WTC11 (cell line): ENCODE measurements at regions not wholly inside any gene's neighbourhood (a gene's known extent, or its start where the extent isn't known, plus 50 kb on each side); places are given as distances from the start of the nearest gene placed in this dataset.

Experiments
- ATAC-seq: fragments of 200-7000 bp; cut with Tn5 transposase; 2 replicates; pipeline ENCODE4 v1.10.0; 2021; ENCODE audit warnings: mild to moderate bottlenecking, moderate library complexity
- CTCF ChIA-PET: fragments of 300-600 bp; sonication (Branson Sonifier 250); formaldehyde crosslinking; loops from one replicate; lab custom pipeline; 2021; ENCODE audit warnings: antibody characterized with exemption; lab: Charles Lee
- POLR2A ChIA-PET: fragments of 350-600 bp; sonication (Branson Sonifier 250); formaldehyde crosslinking; loops from one replicate; lab custom pipeline; 2021; ENCODE audit warnings: antibody characterized with exemption; lab: Charles Lee
- DNase-seq: peaks from one replicate; pipeline ENCODE4 v3.0.0; 2021; ENCODE audit warnings: low spot score
- H3K27ac Mint-ChIP-seq: 2 replicates; pipeline ENCODE4 v1.8.0; 2021; ENCODE audit warnings: mixed read lengths
- H3K27me3 Mint-ChIP-seq: 2 replicates; pipeline ENCODE4 v1.8.0; 2021; ENCODE audit warnings: low read depth, mild to moderate bottlenecking, moderate library complexity, mixed read lengths
- H3K36me3 Mint-ChIP-seq: 2 replicates; pipeline ENCODE4 v1.8.0; 2021; ENCODE audit warnings: mixed read lengths
- H3K4me1 Mint-ChIP-seq: 2 replicates; pipeline ENCODE4 v1.8.0; 2022; ENCODE audit warnings: mixed read lengths
- H3K4me3 Mint-ChIP-seq: 2 replicates; pipeline ENCODE4 v1.8.0; 2021; ENCODE audit warnings: mild to moderate bottlenecking, moderate library complexity, mixed read lengths
- H3K9me3 Mint-ChIP-seq: 2 replicates; pipeline ENCODE4 v1.8.0; 2021; ENCODE audit warnings: mixed read lengths
- ATF1 ChIP-seq: sonication (generic); formaldehyde crosslinking; IDR thresholded peaks from 2 replicates; pipeline ENCODE4 v1.8.1; 2023; ENCODE audit warnings: mild to moderate bottlenecking, moderate library complexity, missing genetic modification reagents
- ELF4 ChIP-seq: sonication (generic); formaldehyde crosslinking; IDR thresholded peaks from 2 replicates; pipeline ENCODE4 v1.8.1; 2022; ENCODE audit warnings: low read depth, mild to moderate bottlenecking, moderate library complexity, missing genetic modification reagents
- ESRRA ChIP-seq: sonication (generic); formaldehyde crosslinking; IDR thresholded peaks from 2 replicates; pipeline ENCODE4 v1.8.1; 2022; ENCODE audit warnings: mild to moderate bottlenecking, missing genetic modification reagents, borderline replicate concordance
- FOXJ3 ChIP-seq: sonication (generic); formaldehyde crosslinking; IDR thresholded peaks from 2 replicates; pipeline ENCODE4 v1.9.0; 2021; ENCODE audit warnings: missing genetic modification reagents, mild to moderate bottlenecking, borderline replicate concordance
- JUN ChIP-seq: sonication (generic); formaldehyde crosslinking; IDR thresholded peaks from 2 replicates; pipeline ENCODE4 v1.8.0; 2023; ENCODE audit warnings: mild to moderate bottlenecking, missing genetic modification reagents
- RELA ChIP-seq: sonication (generic); formaldehyde crosslinking; IDR thresholded peaks from 2 replicates; pipeline ENCODE4 v1.8.1; 2022; ENCODE audit warnings: missing genetic modification reagents, mild to moderate bottlenecking, borderline replicate concordance
- ZNF121 ChIP-seq: sonication (generic); formaldehyde crosslinking; IDR thresholded peaks from 2 replicates; pipeline ENCODE4 v1.8.0; 2023; ENCODE audit warnings: missing genetic modification reagents
- ZNF138 ChIP-seq: sonication (generic); formaldehyde crosslinking; conservative IDR thresholded peaks from 2 replicates; pipeline ENCODE4 v1.8.1; 2022; ENCODE audit warnings: mild to moderate bottlenecking, moderate library complexity, missing genetic modification reagents
- ZNF263 ChIP-seq: sonication (generic); formaldehyde crosslinking; IDR thresholded peaks from 2 replicates; pipeline ENCODE4 v1.8.1; 2022; ENCODE audit warnings: low read depth, mild to moderate bottlenecking, moderate library complexity, missing genetic modification reagents
- ZNF671 ChIP-seq: fragments of 250-450 bp; sonication (Bioruptor Pico); IDR thresholded peaks from 2 replicates; pipeline ENCODE4 v1.8.0; 2021; ENCODE audit warnings: mild to moderate bottlenecking
- TF ChIP-seq, protein P1 (sequence below): fragments of 250-450 bp; sonication (Bioruptor Pico); IDR thresholded peaks from 2 replicates; pipeline ENCODE4 v1.9.0; 2021; ENCODE audit warnings: mild to moderate bottlenecking
- TF ChIP-seq, protein P2 (sequence below): sonication (generic); formaldehyde crosslinking; IDR thresholded peaks from 2 replicates; pipeline ENCODE4 v1.8.1; 2022; ENCODE audit warnings: low read depth, missing genetic modification reagents, borderline replicate concordance
- TF ChIP-seq, protein P3 (sequence below): sonication (generic); formaldehyde crosslinking; IDR thresholded peaks from 2 replicates; pipeline ENCODE4 v1.8.0; 2022; ENCODE audit warnings: mild to moderate bottlenecking, missing genetic modification reagents
- TF ChIP-seq, protein P4 (sequence below): sonication (generic); formaldehyde crosslinking; IDR thresholded peaks from 2 replicates; pipeline ENCODE4 v1.8.1; 2022; ENCODE audit warnings: mild to moderate bottlenecking, moderate library complexity, missing genetic modification reagents

DNA sequence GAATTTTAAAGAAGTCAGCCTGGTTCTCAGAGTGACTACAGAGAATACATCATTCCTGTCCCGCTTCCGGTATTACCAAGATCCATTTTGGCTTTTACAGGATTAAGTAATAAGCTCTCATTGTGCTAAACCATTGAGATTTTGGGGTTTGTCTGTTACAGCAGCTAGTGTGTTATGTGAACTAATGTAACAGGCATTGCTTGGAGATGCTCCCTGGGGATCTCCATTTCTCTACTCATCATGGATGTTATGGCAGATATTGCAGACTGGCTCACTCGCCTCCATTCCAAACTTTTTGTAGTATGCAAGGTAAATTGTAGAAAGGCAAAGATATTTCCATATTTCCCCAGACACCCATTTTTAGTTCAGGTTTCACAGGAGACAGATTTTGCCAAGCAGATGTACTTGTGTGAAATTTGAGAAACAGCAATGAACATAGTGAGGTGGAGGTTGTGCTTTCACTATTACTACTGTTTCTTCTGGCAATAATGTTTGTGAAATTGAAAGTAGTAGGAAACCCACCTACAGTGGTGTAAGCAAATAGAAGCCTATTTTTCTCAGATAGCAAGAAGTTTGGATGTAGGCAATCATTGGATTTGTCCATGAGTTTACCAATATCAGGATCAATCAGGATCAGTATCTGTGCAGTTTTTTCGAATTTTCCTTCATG, 177.1 kb upstream of the GALNT15 start:
- H3K27me3 Mint-ChIP-seq: no peaks in the 10 kb centered on the region; the same call in 1 of the 2 replicates
- H3K36me3 Mint-ChIP-seq: no peaks in the 10 kb centered on the region
- TF ChIP-seq JUN (CRISPR knock-in tag) (no peak), FOXJ3 (CRISPR knock-in tag) (no peak)
- no peak for DNase-seq
- no peaks in the 10 kb centered on the region for H3K4me1 Mint-ChIP-seq
- H3K4me3 Mint-ChIP-seq: no peak overlapping the region
- H3K9me3 Mint-ChIP-seq: peaks cover 20% of the 10 kb centered on the region
- no peak for ATAC-seq
- POLR2A ChIA-PET: no interaction called here
- CTCF ChIA-PET: no interaction called here
- H3K27ac Mint-ChIP-seq: no peak overlapping the region

DNA sequence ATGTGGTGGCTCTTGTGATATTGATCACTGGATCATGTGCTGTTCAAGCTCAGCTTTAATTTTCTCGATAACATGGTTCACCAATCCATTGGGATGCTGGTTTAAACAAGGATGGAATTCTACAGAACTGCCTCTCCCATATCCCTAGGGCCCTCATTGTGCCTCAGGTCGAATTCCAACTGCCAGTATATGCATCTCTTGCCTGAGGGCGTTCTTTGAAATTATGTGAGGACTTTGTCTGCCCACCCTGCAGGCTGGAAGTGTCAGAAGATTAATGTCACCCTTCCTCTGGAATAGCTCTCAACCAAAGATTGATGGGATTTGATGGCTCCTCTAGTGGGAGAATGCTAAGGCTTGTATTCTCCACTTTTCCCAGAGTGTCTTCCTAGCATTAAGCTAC, 175.6 kb upstream of the GALNT15 start:
- Mint-ChIP-seq H3K27ac (no peak overlapping the region), H3K36me3 (no peaks in the 10 kb centered on the region), H3K4me3 (no peak overlapping the region), H3K27me3 (no peaks in the 10 kb centered on the region; the same call in 1 of the 2 replicates), H3K9me3 (peaks cover 26% of the 10 kb centered on the region), H3K4me1 (no peaks in the 10 kb centered on the region)
- ChIA-PET POLR2A (no interaction called here), CTCF (interaction anchor here (0.5 kb wide), 1 partner anchor 21 kb away, joined by 3 read pairs; no protein-coding TSS in a partner anchor)
- TF ChIP-seq ESRRA (CRISPR knock-in tag): no peak
- TF ChIP-seq ZNF138: no peak
- no peak for TF ChIP-seq RELA (CRISPR knock-in tag)
- ATAC-seq (no peak), DNase-seq (no peak)

DNA sequence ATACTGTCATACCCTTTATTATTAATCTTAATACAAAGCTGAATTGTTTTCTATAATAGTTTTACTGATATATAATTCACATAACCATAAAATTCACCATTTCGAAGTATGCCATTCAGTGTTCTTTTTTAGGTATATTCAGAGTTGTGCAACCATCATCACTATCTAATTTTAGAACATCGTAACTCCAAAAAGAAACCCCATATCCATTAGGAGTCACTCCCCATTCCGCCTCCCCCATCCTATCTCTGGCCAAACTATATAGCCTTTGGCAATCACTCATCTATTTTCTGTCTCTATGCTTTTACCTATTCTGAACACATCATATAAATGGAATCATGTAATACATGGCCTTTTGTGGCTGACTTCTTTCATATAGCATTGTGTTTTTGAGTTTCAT, 169.7 kb upstream of the GALNT15 start:
- H3K4me1 Mint-ChIP-seq: no peaks in the 10 kb centered on the region
- TF ChIP-seq ELF4 (no peak), ZNF121 (CRISPR knock-in tag) (no peak), ATF1 (CRISPR knock-in tag) (no peak), ZNF671 (CRISPR knock-in tag) (no peak), ZNF263 (CRISPR knock-in tag) (no peak)
- TF ChIP-seq, protein P1, sequence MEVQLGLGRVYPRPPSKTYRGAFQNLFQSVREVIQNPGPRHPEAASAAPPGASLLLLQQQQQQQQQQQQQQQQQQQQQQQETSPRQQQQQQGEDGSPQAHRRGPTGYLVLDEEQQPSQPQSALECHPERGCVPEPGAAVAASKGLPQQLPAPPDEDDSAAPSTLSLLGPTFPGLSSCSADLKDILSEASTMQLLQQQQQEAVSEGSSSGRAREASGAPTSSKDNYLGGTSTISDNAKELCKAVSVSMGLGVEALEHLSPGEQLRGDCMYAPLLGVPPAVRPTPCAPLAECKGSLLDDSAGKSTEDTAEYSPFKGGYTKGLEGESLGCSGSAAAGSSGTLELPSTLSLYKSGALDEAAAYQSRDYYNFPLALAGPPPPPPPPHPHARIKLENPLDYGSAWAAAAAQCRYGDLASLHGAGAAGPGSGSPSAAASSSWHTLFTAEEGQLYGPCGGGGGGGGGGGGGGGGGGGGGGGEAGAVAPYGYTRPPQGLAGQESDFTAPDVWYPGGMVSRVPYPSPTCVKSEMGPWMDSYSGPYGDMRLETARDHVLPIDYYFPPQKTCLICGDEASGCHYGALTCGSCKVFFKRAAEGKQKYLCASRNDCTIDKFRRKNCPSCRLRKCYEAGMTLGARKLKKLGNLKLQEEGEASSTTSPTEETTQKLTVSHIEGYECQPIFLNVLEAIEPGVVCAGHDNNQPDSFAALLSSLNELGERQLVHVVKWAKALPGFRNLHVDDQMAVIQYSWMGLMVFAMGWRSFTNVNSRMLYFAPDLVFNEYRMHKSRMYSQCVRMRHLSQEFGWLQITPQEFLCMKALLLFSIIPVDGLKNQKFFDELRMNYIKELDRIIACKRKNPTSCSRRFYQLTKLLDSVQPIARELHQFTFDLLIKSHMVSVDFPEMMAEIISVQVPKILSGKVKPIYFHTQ (CRISPR knock-in tag): no peak
- TF ChIP-seq, protein P2, sequence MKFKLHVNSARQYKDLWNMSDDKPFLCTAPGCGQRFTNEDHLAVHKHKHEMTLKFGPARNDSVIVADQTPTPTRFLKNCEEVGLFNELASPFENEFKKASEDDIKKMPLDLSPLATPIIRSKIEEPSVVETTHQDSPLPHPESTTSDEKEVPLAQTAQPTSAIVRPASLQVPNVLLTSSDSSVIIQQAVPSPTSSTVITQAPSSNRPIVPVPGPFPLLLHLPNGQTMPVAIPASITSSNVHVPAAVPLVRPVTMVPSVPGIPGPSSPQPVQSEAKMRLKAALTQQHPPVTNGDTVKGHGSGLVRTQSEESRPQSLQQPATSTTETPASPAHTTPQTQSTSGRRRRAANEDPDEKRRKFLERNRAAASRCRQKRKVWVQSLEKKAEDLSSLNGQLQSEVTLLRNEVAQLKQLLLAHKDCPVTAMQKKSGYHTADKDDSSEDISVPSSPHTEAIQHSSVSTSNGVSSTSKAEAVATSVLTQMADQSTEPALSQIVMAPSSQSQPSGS: no peak
- TF ChIP-seq, protein P3, sequence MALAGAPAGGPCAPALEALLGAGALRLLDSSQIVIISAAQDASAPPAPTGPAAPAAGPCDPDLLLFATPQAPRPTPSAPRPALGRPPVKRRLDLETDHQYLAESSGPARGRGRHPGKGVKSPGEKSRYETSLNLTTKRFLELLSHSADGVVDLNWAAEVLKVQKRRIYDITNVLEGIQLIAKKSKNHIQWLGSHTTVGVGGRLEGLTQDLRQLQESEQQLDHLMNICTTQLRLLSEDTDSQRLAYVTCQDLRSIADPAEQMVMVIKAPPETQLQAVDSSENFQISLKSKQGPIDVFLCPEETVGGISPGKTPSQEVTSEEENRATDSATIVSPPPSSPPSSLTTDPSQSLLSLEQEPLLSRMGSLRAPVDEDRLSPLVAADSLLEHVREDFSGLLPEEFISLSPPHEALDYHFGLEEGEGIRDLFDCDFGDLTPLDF (CRISPR knock-in tag): no peak
- TF ChIP-seq, protein P4, sequence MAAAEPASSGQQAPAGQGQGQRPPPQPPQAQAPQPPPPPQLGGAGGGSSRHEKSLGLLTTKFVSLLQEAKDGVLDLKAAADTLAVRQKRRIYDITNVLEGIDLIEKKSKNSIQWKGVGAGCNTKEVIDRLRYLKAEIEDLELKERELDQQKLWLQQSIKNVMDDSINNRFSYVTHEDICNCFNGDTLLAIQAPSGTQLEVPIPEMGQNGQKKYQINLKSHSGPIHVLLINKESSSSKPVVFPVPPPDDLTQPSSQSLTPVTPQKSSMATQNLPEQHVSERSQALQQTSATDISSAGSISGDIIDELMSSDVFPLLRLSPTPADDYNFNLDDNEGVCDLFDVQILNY: no peak
- no peak overlapping the region for H3K27ac Mint-ChIP-seq
- DNase-seq (no peak), ATAC-seq (no peak)
- CTCF ChIA-PET: no interaction called here
- peaks cover 8% of the 10 kb centered on the region; the same call in 1 of the 2 replicates for H3K36me3 Mint-ChIP-seq
- H3K4me3 Mint-ChIP-seq: no peak overlapping the region
- peaks cover 60% of the 10 kb centered on the region for H3K9me3 Mint-ChIP-seq
- POLR2A ChIA-PET: no interaction called here
- H3K27me3 Mint-ChIP-seq: peaks cover 4% of the 10 kb centered on the region
